H1 (cell line): ENCODE measurements at regions not wholly inside any gene's neighbourhood (a gene's known extent, or its start where the extent isn't known, plus 50 kb on each side); places are given as distances from the start of the nearest gene placed in this dataset.

Experiments used
- CTCF ChIA-PET: fragments of 300-600 bp; sonication (Branson Sonifier 250); formaldehyde crosslinking; loops from one replicate; lab custom pipeline; 2021; ENCODE audit not compliant: partially characterized antibody; lab: Charles Lee
- POLR2A ChIA-PET: fragments of 300-600 bp; sonication (Branson Sonifier 250); formaldehyde crosslinking; loops from one replicate; lab custom pipeline; 2021; ENCODE audit warnings: inconsistent platforms; ENCODE audit not compliant: partially characterized antibody; lab: Charles Lee
- DNase-seq, 2 experiments: peaks; one replicate each; pipeline versions ENCODE4 v3.0.0 to v3.0.0-alpha.2; 2010 to 2022; ENCODE audit warnings: low spot score in 2 of 2, low read depth in 1 of 2, mixed read lengths in 1 of 2
- FAIRE-seq: peaks from 2 replicates; lab custom pipeline; 2011; peaks lifted over from hg19 to GRCh38; lab: Jason Lieb, UNC
- H2AFZ ChIP-seq: 2 replicates; pipeline ENCODE4 v1.8.1; 2012; ENCODE audit warnings: low read length, inconsistent platforms
- H2AK5ac ChIP-seq: 2 replicates; pipeline ENCODE4 v1.6.1; 2013; ENCODE audit warnings: low read depth, low read length
- H2BK120ac ChIP-seq: replicated peaks from 2 replicates; pipeline ENCODE3; 2013; ENCODE audit warnings: low read depth, low read length, inconsistent platforms
- H2BK12ac ChIP-seq: 2 replicates; pipeline ENCODE4 v1.6.1; 2013; ENCODE audit warnings: low read depth, low read length
- H2BK15ac ChIP-seq: 2 replicates; pipeline ENCODE4 v1.6.1; 2013; ENCODE audit warnings: low read length
- H2BK20ac ChIP-seq: 2 replicates; pipeline ENCODE4 v1.6.1; 2013; ENCODE audit warnings: low read length
- H2BK5ac ChIP-seq: 2 replicates; pipeline ENCODE4 v1.6.1; 2013; ENCODE audit warnings: low read depth, low read length
- H3K14ac ChIP-seq: 2 replicates; pipeline ENCODE4 v1.6.1; 2013; ENCODE audit warnings: inconsistent platforms; ENCODE audit not compliant: insufficient read length
- H3K18ac ChIP-seq: 2 replicates; pipeline ENCODE4 v1.6.1; 2013; ENCODE audit warnings: low read length; ENCODE audit errors: extremely low read depth
- H3K23ac ChIP-seq: 2 replicates; pipeline ENCODE4 v1.6.1; 2013; ENCODE audit warnings: inconsistent platforms; ENCODE audit not compliant: insufficient read length
- H3K23me2 ChIP-seq: 2 replicates; pipeline ENCODE4 v1.6.1; 2013; ENCODE audit warnings: low read depth, low read length
- H3K27ac ChIP-seq: 2 replicates; pipeline ENCODE4 v1.6.1; 2011; ENCODE audit warnings: low read depth, low read length, inconsistent platforms
- H3K27me3 ChIP-seq, 4 experiments: replicated peaks in 1 of 4; 1 replicate in 1 of 4; 2 replicates in 3 of 4; pipeline versions ENCODE4 v1.6.1 to v1.8.1; 2011 to 2013; ENCODE audit warnings: low read length in 3 of 4, mild to moderate bottlenecking in 3 of 4, inconsistent platforms in 2 of 4, mixed read lengths in 2 of 4, moderate library complexity in 1 of 4; ENCODE audit not compliant: control insufficient read depth in 3 of 4, insufficient read depth in 3 of 4; ENCODE audit errors: extremely low read depth in 1 of 4
- H3K36me3 ChIP-seq, 4 experiments: 2 replicates each; pipeline versions ENCODE4 v1.6.1 to v1.8.1; 2011 to 2013; ENCODE audit warnings: mild to moderate bottlenecking in 4 of 4, low read length in 3 of 4, moderate library complexity in 2 of 4, control low read depth in 1 of 4, inconsistent platforms in 1 of 4; ENCODE audit not compliant: insufficient read depth in 4 of 4, control insufficient read depth in 2 of 4
- H3K4ac ChIP-seq: replicated peaks from 2 replicates; pipeline ENCODE3; 2013; ENCODE audit warnings: low read length, low read depth, mixed read lengths, inconsistent platforms; ENCODE audit not compliant: insufficient read length
- H3K4me1 ChIP-seq, 4 experiments: replicated peaks in 1 of 4; 1 replicate in 1 of 4; 2 replicates in 3 of 4; pipeline versions ENCODE4 v1.6.1 to v1.8.1; 2011 to 2013; ENCODE audit warnings: low read length in 3 of 4, inconsistent platforms in 2 of 4, mixed read lengths in 1 of 4; ENCODE audit not compliant: insufficient read depth in 4 of 4, control insufficient read depth in 3 of 4
- H3K4me2 ChIP-seq, 2 experiments: 2 replicates each; pipeline versions ENCODE4 v1.6.1 to v1.8.1; 2011 to 2013; ENCODE audit warnings: low read depth in 2 of 2, low read length in 2 of 2, control low read depth in 1 of 2, inconsistent platforms in 1 of 2, mild to moderate bottlenecking in 1 of 2; ENCODE audit not compliant: insufficient read depth in 1 of 2
- H3K4me3 ChIP-seq, 4 experiments: fragments of 200-600, 300-600 bp in 1 of 4; sonication (generic), shearing (Covaris generic), sonication (Bioruptor Twin) in 1 of 4; 2 replicates each; pipeline versions ENCODE4 v1.5.1 to v1.8.1; 2011 to 2016; ENCODE audit warnings: low read length in 4 of 4, low read depth in 3 of 4, control low read depth in 2 of 4, inconsistent platforms in 2 of 4, mild to moderate bottlenecking in 2 of 4, mixed read lengths in 1 of 4, moderate library complexity in 1 of 4; ENCODE audit not compliant: insufficient read depth in 2 of 4; ENCODE audit errors: extremely low read depth in 1 of 4
- H3K56ac ChIP-seq: replicated peaks from 2 replicates; pipeline ENCODE3; 2013; ENCODE audit warnings: low read depth, mild to moderate bottlenecking, mixed read lengths, low read length, inconsistent platforms; ENCODE audit not compliant: insufficient read length
- H3K79me1 ChIP-seq: 2 replicates; pipeline ENCODE4 v1.6.1; 2013; ENCODE audit warnings: low read depth, low read length, control low read depth
- H3K79me2 ChIP-seq, 2 experiments: 2 replicates each; pipeline versions ENCODE4 v1.6.1 to v1.8.1; 2012 to 2013; ENCODE audit warnings: low read length in 2 of 2, mild to moderate bottlenecking in 2 of 2, inconsistent platforms in 1 of 2; ENCODE audit not compliant: insufficient read depth in 2 of 2, control insufficient read depth in 1 of 2
- H3K9ac ChIP-seq, 4 experiments: replicated peaks in 1 of 4; 1 replicate in 1 of 4; 2 replicates in 3 of 4; pipeline versions ENCODE4 v1.6.1 to v1.8.1; 2011 to 2013; ENCODE audit warnings: low read depth in 3 of 4, low read length in 3 of 4, control low read depth in 2 of 4, mild to moderate bottlenecking in 2 of 4, moderate library complexity in 2 of 4, inconsistent platforms in 1 of 4; ENCODE audit errors: extremely low read depth in 1 of 4
- H3K9me3 ChIP-seq, 2 experiments: 2 replicates each; pipeline versions ENCODE4 v1.6.1 to v1.8.1; 2012 to 2013; ENCODE audit warnings: mild to moderate bottlenecking in 2 of 2, moderate library complexity in 2 of 2, control low read depth in 1 of 2, inconsistent platforms in 1 of 2, low read depth in 1 of 2, low read length in 1 of 2, mixed read lengths in 1 of 2; ENCODE audit not compliant: insufficient read depth in 2 of 2
- H4K20me1 ChIP-seq, 2 experiments: replicated peaks in 1 of 2; 2 replicates each; pipeline versions ENCODE3 to v1.8.1; 2011 to 2013; ENCODE audit warnings: inconsistent platforms in 2 of 2, low read length in 2 of 2, mild to moderate bottlenecking in 1 of 2; ENCODE audit not compliant: insufficient read depth in 2 of 2, control insufficient read depth in 1 of 2
- H4K5ac ChIP-seq: 2 replicates; pipeline ENCODE4 v1.6.1; 2013; ENCODE audit warnings: low read length, low read depth, mixed read lengths, inconsistent platforms; ENCODE audit not compliant: insufficient read length
- H4K8ac ChIP-seq: 2 replicates; pipeline ENCODE4 v1.8.0; 2013; ENCODE audit warnings: mild to moderate bottlenecking, moderate library complexity, low read length, inconsistent platforms; ENCODE audit not compliant: insufficient read depth; ENCODE audit errors: extremely low read depth
- H4K91ac ChIP-seq: replicated peaks from 2 replicates; pipeline ENCODE3; 2013; ENCODE audit warnings: low read length, mixed read lengths, inconsistent platforms; ENCODE audit not compliant: insufficient read length
- BRCA1 ChIP-seq: IDR thresholded peaks from 2 replicates; pipeline ENCODE4 v1.6.1; 2012; ENCODE audit warnings: low read depth, low read length, improper control_type of control experiment
- CHD1 ChIP-seq: IDR thresholded peaks from 2 replicates; pipeline ENCODE4 v1.6.1; 2012; ENCODE audit warnings: low read depth, low read length, improper control_type of control experiment
- GTF2F1 ChIP-seq: IDR thresholded peaks from 2 replicates; pipeline ENCODE4 v1.6.1; 2012; ENCODE audit warnings: low read depth, low read length, improper control_type of control experiment, borderline replicate concordance
- HDAC2 ChIP-seq, 2 experiments: fragments of 300-600 bp in 1 of 2; sonication (generic) in 1 of 2; IDR thresholded peaks; 2 replicates each; pipeline ENCODE4 v1.6.1; 2011 to 2012; ENCODE audit warnings: low read depth in 2 of 2, low read length in 2 of 2, mild to moderate bottlenecking in 2 of 2, moderate library complexity in 2 of 2, borderline replicate concordance in 1 of 2, inconsistent platforms in 1 of 2
- KDM1A ChIP-seq: fragments of 200-600, 300-600 bp; sonication (generic); IDR thresholded peaks from 2 replicates; pipeline ENCODE4 v1.7.1; 2016; ENCODE audit warnings: mild to moderate bottlenecking, low read length, borderline replicate concordance
- KDM5A ChIP-seq: fragments of 200-600 bp; IDR thresholded peaks from 2 replicates; pipeline ENCODE4 v1.7.1; 2012; ENCODE audit warnings: mild to moderate bottlenecking, low read length, inconsistent platforms, mixed read lengths
- MAFK ChIP-seq: IDR thresholded peaks from 2 replicates; pipeline ENCODE4 v1.6.1; 2012; ENCODE audit warnings: low read depth, mild to moderate bottlenecking, improper control_type of control experiment, low read length
- MAX ChIP-seq: IDR thresholded peaks from 2 replicates; pipeline ENCODE4 v1.6.1; 2012; ENCODE audit warnings: inconsistent platforms
- NRF1 ChIP-seq: IDR thresholded peaks from 2 replicates; pipeline ENCODE4 v1.6.1; 2011; ENCODE audit warnings: mild to moderate bottlenecking, low read depth, low read length, improper control_type of control experiment
- RAD21 ChIP-seq, 2 experiments: IDR thresholded peaks in 1 of 2; conservative IDR thresholded peaks in 1 of 2; 2 replicates each; pipeline ENCODE4 v1.6.1; 2011; ENCODE audit warnings: low read depth in 2 of 2, low read length in 2 of 2, improper control_type of control experiment in 1 of 2, inconsistent platforms in 1 of 2, mild to moderate bottlenecking in 1 of 2, moderate library complexity in 1 of 2
- RBBP5 ChIP-seq: IDR thresholded peaks from 2 replicates; pipeline ENCODE4 v1.7.1; 2012; ENCODE audit warnings: low read depth, mild to moderate bottlenecking, inconsistent platforms, low read length, moderate library complexity, borderline replicate concordance
- SIN3A ChIP-seq, 2 experiments: IDR thresholded peaks in 1 of 2; conservative IDR thresholded peaks in 1 of 2; 2 replicates each; pipeline ENCODE4 v1.6.1; 2011 to 2012; ENCODE audit warnings: low read length in 2 of 2, improper control_type of control experiment in 1 of 2, low read depth in 1 of 2, mild to moderate bottlenecking in 1 of 2
- SP4 ChIP-seq: IDR thresholded peaks from 2 replicates; pipeline ENCODE4 v1.6.1; 2012; ENCODE audit warnings: low read length, inconsistent platforms
- TAF1 ChIP-seq: IDR thresholded peaks from 2 replicates; pipeline ENCODE4 v1.6.1; 2011; ENCODE audit warnings: mild to moderate bottlenecking, low read depth, low read length
- WGBS, 2 experiments: shearing (Covaris generic) in 1 of 2; methylation state at CpG; one replicate each; pipeline versions ENCODE4 v1.1.6 to v1.1.7; 2013 to 2015; ENCODE audit warnings: low lambda C conversion rate in 2 of 2, mixed read lengths in 2 of 2, inconsistent platforms in 1 of 2, low coverage in 1 of 2, missing lambda C conversion rate in 1 of 2; ENCODE audit not compliant: insufficient replicate concordance in 2 of 2, insufficient coverage in 1 of 2, insufficient read length in 1 of 2; ENCODE audit errors: extremely low coverage in 1 of 2, missing lambda C conversion rate in 1 of 2; 5-methylcytosine and 5-hydroxymethylcytosine counted together

- no peaks in the 10 kb centered on the region for H3K4me1 ChIP-seq
- no peak overlapping the region for H4K8ac ChIP-seq
- H3K4me3 ChIP-seq: no peak overlapping the region
- H3K4ac ChIP-seq: no peak overlapping the region
- H3K79me2 ChIP-seq: no peaks in the 10 kb centered on the region
- no peaks in the 10 kb centered on the region for H4K20me1 ChIP-seq
- H3K18ac ChIP-seq: no peak overlapping the region
- H3K27me3 ChIP-seq: no peaks in the 10 kb centered on the region
- no peak overlapping the region for H2BK5ac ChIP-seq
- no peak overlapping the region for H3K4me2 ChIP-seq
- no peak overlapping the region for H3K9ac ChIP-seq
- DNase-seq (no peak), FAIRE-seq (no peak)
- no peak overlapping the region for H3K14ac ChIP-seq
- H3K9me3 ChIP-seq: no peaks in the 10 kb centered on the region
- no peaks in the 10 kb centered on the region for H3K79me1 ChIP-seq
- H2BK15ac ChIP-seq: no peak overlapping the region
- H3K56ac ChIP-seq: no peak overlapping the region
- no peak overlapping the region for H2BK12ac ChIP-seq
- ChIA-PET CTCF (interaction anchor here (0.8 to 1.1 kb wide), 2 partner anchors 14 to 173 kb away, joined by 3 to 4 read pairs; no protein-coding TSS in a partner anchor), POLR2A (no interaction called here)
- no peak overlapping the region for H4K91ac ChIP-seq
- no peak overlapping the region for H2BK20ac ChIP-seq
- H3K23ac ChIP-seq: no peak overlapping the region
- no peaks in the 10 kb centered on the region for H3K36me3 ChIP-seq
- no peak overlapping the region for H2AFZ ChIP-seq
- H2AK5ac ChIP-seq: no peak overlapping the region
- no peak for TF ChIP-seq NRF1
- no peak for TF ChIP-seq MAFK
- TF ChIP-seq TAF1: no peak
- TF ChIP-seq MAX: no peak
- no peak for TF ChIP-seq KDM1A
- no peak for TF ChIP-seq RBBP5
- TF ChIP-seq RAD21 (IDR thresholded peaks at IDR 0.05 in 1 of 2, conservative IDR thresholded peaks at IDR 0.05 in 1 of 2; ENCODE audit: low read depth in 2 of 2, low read length in 2 of 2): no peak
- TF ChIP-seq CHD1: no peak
- no peak for TF ChIP-seq SIN3A (conservative IDR thresholded peaks at IDR 0.05 in 1 of 2, IDR thresholded peaks at IDR 0.05 in 1 of 2; ENCODE audit: low read depth in 1 of 2, low read length in 2 of 2)
- no peak for TF ChIP-seq KDM5A
- no peak for TF ChIP-seq BRCA1
- TF ChIP-seq GTF2F1: no peak
- TF ChIP-seq HDAC2 (IDR thresholded peaks at IDR 0.05; ENCODE audit: borderline replicate concordance in 1 of 2, low read depth in 2 of 2, low read length in 2 of 2): no peak
- no peak for TF ChIP-seq SP4
- H2BK120ac ChIP-seq: no peak overlapping the region
- H4K5ac ChIP-seq: no peak overlapping the region
- WGBS, 2 experiments: 83% methylated on average over 3 of the region's 3 CpGs; no CpG with 5 or more reads in 1 of the 2 experiments
- H3K23me2 ChIP-seq: no peaks in the 10 kb centered on the region
- H3K27ac ChIP-seq: no peak overlapping the region
These were observed 290.3 kb downstream of the EMP1 start for GRCh38 chr12:13486794-13487193.
